CMK (cell line): ENCODE measurements at regions not wholly inside any gene's neighbourhood (a gene's known extent, or its start where the extent isn't known, plus 50 kb on each side); places are given as distances from the start of the nearest gene placed in this dataset.

Experiments
- DNase-seq: peaks from one replicate; pipeline ENCODE4 v3.0.0-alpha.2; 2010; ENCODE audit warnings: low read depth

GRCh38 chr5:54742417-54742891, 224.9 kb downstream of the SNX18 start:
- peak; percentile 20 for DNase-seq

- no peak for DNase-seq
Measured at GRCh38 chr5:54741711-54742110, 224.2 kb downstream of the SNX18 start.

GRCh38 chr5:54740141-54740540, 222.6 kb downstream of the SNX18 start:
- no peak for DNase-seq

- DNase-seq: no peak
Measured at GRCh38 chr5:54739371-54739770, 221.8 kb downstream of the SNX18 start.

GRCh38 chr5:54738973-54739367, 221.4 kb downstream of the SNX18 start:
- DNase-seq: no peak

GRCh38 chr5:54738118-54738972, 220.8 kb downstream of the SNX18 start:
- peak; percentile 32 for DNase-seq

- DNase-seq: no peak
Measured at GRCh38 chr5:54736003-54736797, 218.6 kb downstream of the SNX18 start.

- DNase-seq: no peak
Measured at GRCh38 chr5:54733101-54733500, 215.5 kb downstream of the SNX18 start.

- DNase-seq: no peak
Measured at GRCh38 chr5:54732108-54732507, 214.5 kb downstream of the SNX18 start.

- no peak for DNase-seq
Measured at GRCh38 chr5:54728588-54728915, 211.0 kb downstream of the SNX18 start.

GRCh38 chr5:54727874-54728587, 210.5 kb downstream of the SNX18 start:
- DNase-seq: no peak

GRCh38 chr5:54725391-54726280, 208.1 kb downstream of the SNX18 start:
- DNase-seq: no peak

- no peak for DNase-seq
Measured at GRCh38 chr5:54722846-54723433, 205.4 kb downstream of the SNX18 start.

- DNase-seq: no peak
Measured at GRCh38 chr5:54721951-54722654, 204.5 kb downstream of the SNX18 start.

GRCh38 chr5:54721116-54721515, 203.6 kb downstream of the SNX18 start:
- no peak for DNase-seq

GRCh38 chr5:54720341-54720740, 202.8 kb downstream of the SNX18 start:
- no peak for DNase-seq

- DNase-seq: no peak
Measured at GRCh38 chr5:54719384-54720283, 202.1 kb downstream of the SNX18 start.

GRCh38 chr5:54718656-54719055, 201.1 kb downstream of the SNX18 start:
- no peak for DNase-seq

- no peak for DNase-seq
Measured at GRCh38 chr5:54717870-54718269, 200.3 kb downstream of the SNX18 start.
